H9 (cell line): ENCODE measurements at regions not wholly inside any gene's neighbourhood (a gene's known extent, or its start where the extent isn't known, plus 50 kb on each side); places are given as distances from the start of the nearest gene placed in this dataset.

Source experiments
- DNase-seq: peaks from one replicate; pipeline ENCODE4 v3.0.0-alpha.2; 2017
- H2AFZ ChIP-seq: one replicate; pipeline ENCODE4 v1.6.1; 2013; ENCODE audit warnings: mild to moderate bottlenecking, low read length, control low read depth, moderate library complexity
- H2AK5ac ChIP-seq: 2 replicates; pipeline ENCODE4 v1.6.1; 2013; ENCODE audit warnings: low read length, control low read depth, mixed read lengths; ENCODE audit not compliant: insufficient read length
- H2BK120ac ChIP-seq: one replicate; pipeline ENCODE4 v1.6.1; 2013; ENCODE audit warnings: low read depth, mild to moderate bottlenecking, low read length, control low read depth, inconsistent platforms; ENCODE audit not compliant: poor library complexity, severe bottlenecking
- H2BK12ac ChIP-seq: 2 replicates; pipeline ENCODE4 v1.6.1; 2013; ENCODE audit warnings: low read length, control low read depth, mixed read lengths, low read depth; ENCODE audit not compliant: insufficient read length
- H2BK15ac ChIP-seq: 2 replicates; pipeline ENCODE4 v1.6.1; 2013; ENCODE audit warnings: low read depth, low read length, control low read depth
- H2BK20ac ChIP-seq: one replicate; pipeline ENCODE4 v1.6.1; 2013; ENCODE audit warnings: low read depth, mild to moderate bottlenecking, low read length, control low read depth, inconsistent platforms; ENCODE audit not compliant: poor library complexity, severe bottlenecking
- H2BK5ac ChIP-seq: 2 replicates; pipeline ENCODE4 v1.6.1; 2013; ENCODE audit warnings: low read length, control low read depth, mixed read lengths; ENCODE audit not compliant: insufficient read length
- H3K14ac ChIP-seq: 2 replicates; pipeline ENCODE4 v1.6.1; 2013; ENCODE audit warnings: low read length, control low read depth; ENCODE audit not compliant: insufficient read depth
- H3K18ac ChIP-seq: 2 replicates; pipeline ENCODE4 v1.6.1; 2013; ENCODE audit warnings: low read depth, mild to moderate bottlenecking, mixed read lengths, low read length, control low read depth; ENCODE audit not compliant: insufficient read length
- H3K23ac ChIP-seq: 2 replicates; pipeline ENCODE4 v1.6.1; 2013; ENCODE audit warnings: low read length, control low read depth, mixed read lengths, low read depth; ENCODE audit not compliant: insufficient read length
- H3K23me2 ChIP-seq: 2 replicates; pipeline ENCODE4 v1.6.1; 2013; ENCODE audit warnings: low read depth, mild to moderate bottlenecking, mixed read lengths, low read length, control low read depth; ENCODE audit not compliant: insufficient read length, poor library complexity, severe bottlenecking
- H3K27ac ChIP-seq: 2 replicates; pipeline ENCODE4 v1.5.1; 2013; ENCODE audit warnings: low read length, control low read depth, mixed read lengths, low read depth; ENCODE audit not compliant: insufficient read length
- H3K27me3 ChIP-seq: 2 replicates; pipeline ENCODE4 v1.6.1; 2013; ENCODE audit warnings: low read length, control low read depth, inconsistent platforms; ENCODE audit not compliant: insufficient read depth
- H3K4ac ChIP-seq: 2 replicates; pipeline ENCODE4 v1.6.1; 2013; ENCODE audit warnings: low read depth, mild to moderate bottlenecking, control low read depth, inconsistent platforms, low read length, moderate library complexity
- H3K4me1 ChIP-seq: 2 replicates; pipeline ENCODE4 v1.6.1; 2013; ENCODE audit warnings: low read length, control low read depth, inconsistent platforms; ENCODE audit not compliant: insufficient read depth
- H3K4me2 ChIP-seq: 2 replicates; pipeline ENCODE4 v1.6.1; 2013; ENCODE audit warnings: low read length, control low read depth, mixed read lengths; ENCODE audit not compliant: insufficient read length, insufficient read depth
- H3K56ac ChIP-seq: 2 replicates; pipeline ENCODE4 v1.6.1; 2013; ENCODE audit warnings: low read depth, mild to moderate bottlenecking, mixed read lengths, low read length, control low read depth; ENCODE audit not compliant: insufficient read length
- H3K79me1 ChIP-seq: 2 replicates; pipeline ENCODE4 v1.6.1; 2013; ENCODE audit warnings: low read depth, mild to moderate bottlenecking, moderate library complexity, low read length, control low read depth, inconsistent platforms; ENCODE audit not compliant: insufficient read depth, poor library complexity, severe bottlenecking
- H3K79me2 ChIP-seq: 2 replicates; pipeline ENCODE4 v1.6.1; 2013; ENCODE audit warnings: low read length, control low read depth, inconsistent platforms; ENCODE audit not compliant: insufficient read depth
- H3K9ac ChIP-seq: 2 replicates; pipeline ENCODE4 v1.6.1; 2013; ENCODE audit warnings: low read length, control low read depth, mixed read lengths; ENCODE audit not compliant: insufficient read length; ENCODE audit errors: extremely low read depth
- H3K9me3 ChIP-seq: one replicate; pipeline ENCODE4 v1.6.1; 2013; ENCODE audit warnings: low read depth, low read length, inconsistent platforms; ENCODE audit not compliant: control insufficient read depth
- H3T11ph ChIP-seq: one replicate; pipeline ENCODE4 v1.6.1; 2013; ENCODE audit warnings: mild to moderate bottlenecking, low read length, control low read depth, inconsistent platforms
- H4K20me1 ChIP-seq: one replicate; pipeline ENCODE4 v1.6.1; 2013; ENCODE audit not compliant: control insufficient read depth, insufficient read length, insufficient read depth
- H4K5ac ChIP-seq: 2 replicates; pipeline ENCODE4 v1.6.1; 2013; ENCODE audit warnings: low read depth, mild to moderate bottlenecking, mixed read lengths, low read length, control low read depth; ENCODE audit not compliant: insufficient read length
- H4K8ac ChIP-seq: replicated peaks from 2 replicates; pipeline ENCODE4 v1.6.1; 2013; ENCODE audit warnings: low read length, control low read depth, mixed read lengths, low read depth; ENCODE audit not compliant: insufficient read length
- H4K91ac ChIP-seq: 2 replicates; pipeline ENCODE4 v1.6.1; 2013; ENCODE audit warnings: low read depth, mild to moderate bottlenecking, moderate library complexity, mixed read lengths, low read length, control low read depth; ENCODE audit not compliant: insufficient read length
- H3K27ac Mint-ChIP-seq, 3 experiments: 2 replicates in 2 of 3; 3 replicates in 1 of 3; pipeline ENCODE4 v1.8.0; 2020 to 2021; ENCODE audit warnings: mixed read lengths in 3 of 3, mild to moderate bottlenecking in 1 of 3, moderate library complexity in 1 of 3
- H3K27me3 Mint-ChIP-seq: 2 replicates; pipeline ENCODE4 v1.8.0; 2021; ENCODE audit warnings: low read depth, mild to moderate bottlenecking, moderate library complexity, mixed read lengths
- H3K36me3 Mint-ChIP-seq, 3 experiments: 2 replicates in 2 of 3; 3 replicates in 1 of 3; pipeline ENCODE4 v1.8.0; 2020 to 2021; ENCODE audit warnings: low read depth in 3 of 3, mixed read lengths in 3 of 3; ENCODE audit not compliant: insufficient read depth in 1 of 3
- H3K4me1 Mint-ChIP-seq, 2 experiments: 2 replicates each; pipeline ENCODE4 v1.8.0; 2020; ENCODE audit warnings: mixed read lengths in 2 of 2
- H3K4me3 Mint-ChIP-seq, 2 experiments: 2 replicates in 1 of 2; 3 replicates in 1 of 2; pipeline ENCODE4 v1.8.0; 2020 to 2021; ENCODE audit warnings: mild to moderate bottlenecking in 2 of 2, mixed read lengths in 2 of 2, moderate library complexity in 1 of 2
- H3K9me3 Mint-ChIP-seq, 2 experiments: 2 replicates in 1 of 2; 3 replicates in 1 of 2; pipeline ENCODE4 v1.8.0; 2020; ENCODE audit warnings: mild to moderate bottlenecking in 2 of 2, mixed read lengths in 2 of 2, moderate library complexity in 1 of 2
- WGBS: extraction: QIAGEN DNeasy Blood & Tissue Kit; methylation state at CpG from one replicate; pipeline ENCODE4 v1.1.7; 2013; ENCODE audit warnings: missing lambda C conversion rate, low lambda C conversion rate, mixed read lengths; ENCODE audit not compliant: insufficient read length; ENCODE audit errors: extremely low coverage; 5-methylcytosine and 5-hydroxymethylcytosine counted together
- TF ChIP-seq, protein P1 (sequence below): fragments of 200-600 bp; sonication (generic); conservative IDR thresholded peaks from 3 replicates; pipeline ENCODE4 v1.8.0; 2021; ENCODE audit warnings: antibody characterized with exemption, mild to moderate bottlenecking

- TF ChIP-seq, protein P1, sequence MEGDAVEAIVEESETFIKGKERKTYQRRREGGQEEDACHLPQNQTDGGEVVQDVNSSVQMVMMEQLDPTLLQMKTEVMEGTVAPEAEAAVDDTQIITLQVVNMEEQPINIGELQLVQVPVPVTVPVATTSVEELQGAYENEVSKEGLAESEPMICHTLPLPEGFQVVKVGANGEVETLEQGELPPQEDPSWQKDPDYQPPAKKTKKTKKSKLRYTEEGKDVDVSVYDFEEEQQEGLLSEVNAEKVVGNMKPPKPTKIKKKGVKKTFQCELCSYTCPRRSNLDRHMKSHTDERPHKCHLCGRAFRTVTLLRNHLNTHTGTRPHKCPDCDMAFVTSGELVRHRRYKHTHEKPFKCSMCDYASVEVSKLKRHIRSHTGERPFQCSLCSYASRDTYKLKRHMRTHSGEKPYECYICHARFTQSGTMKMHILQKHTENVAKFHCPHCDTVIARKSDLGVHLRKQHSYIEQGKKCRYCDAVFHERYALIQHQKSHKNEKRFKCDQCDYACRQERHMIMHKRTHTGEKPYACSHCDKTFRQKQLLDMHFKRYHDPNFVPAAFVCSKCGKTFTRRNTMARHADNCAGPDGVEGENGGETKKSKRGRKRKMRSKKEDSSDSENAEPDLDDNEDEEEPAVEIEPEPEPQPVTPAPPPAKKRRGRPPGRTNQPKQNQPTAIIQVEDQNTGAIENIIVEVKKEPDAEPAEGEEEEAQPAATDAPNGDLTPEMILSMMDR, result no peak
- no CpG with 5 or more reads among the region's 16 CpGs for WGBS
- Histone ChIP-seq H2BK15ac (no peak overlapping the region), H3K56ac (no peak overlapping the region), H4K91ac (no peak overlapping the region), H4K20me1 (no peaks in the 10 kb centered on the region), H3K27ac (no peak overlapping the region), H3T11ph (no peak overlapping the region), H3K14ac (no peak overlapping the region), H3K27me3 (no peaks in the 10 kb centered on the region), H3K9me3 (no peaks in the 10 kb centered on the region), H2AFZ (no peak overlapping the region), H3K9ac (no peak overlapping the region), H2BK5ac (no peak overlapping the region), H3K23me2 (no peaks in the 10 kb centered on the region), H2BK20ac (no peak overlapping the region), H3K4me1 (no peaks in the 10 kb centered on the region), H3K4ac (no peak overlapping the region), H3K4me2 (no peak overlapping the region), H2BK120ac (no peak overlapping the region), H2BK12ac (no peak overlapping the region), H4K8ac (no peak overlapping the region), H3K79me1 (no peaks in the 10 kb centered on the region), H3K18ac (no peak overlapping the region), H2AK5ac (no peak overlapping the region), H3K79me2 (no peaks in the 10 kb centered on the region), H4K5ac (no peak overlapping the region), H3K23ac (no peak overlapping the region)
- no peak overlapping the region for H3K4me3 Mint-ChIP-seq
- H3K27ac Mint-ChIP-seq, result no peak overlapping the region
- no peak for DNase-seq
- H3K4me1 Mint-ChIP-seq, result peaks cover 2 to 11% of the 10 kb centered on the region in 2 experiments; a peak in 3 of 4 replicates
- H3K27me3 Mint-ChIP-seq, result peaks cover 9% of the 10 kb centered on the region
- no peaks in the 10 kb centered on the region for H3K36me3 Mint-ChIP-seq
- no peaks in the 10 kb centered on the region for H3K9me3 Mint-ChIP-seq
These were observed 213.0 kb upstream of the RAB6C start for GRCh38 chr2:129766374-129766993.
